Nephron progenitor cell (in vitro differentiated cells): ENCODE measurements at regions not wholly inside any gene's neighbourhood (a gene's known extent, or its start where the extent isn't known, plus 50 kb on each side); places are given as distances from the start of the nearest gene placed in this dataset.

Experiments
- DNase-seq: peaks from one replicate; pipeline ENCODE4 v3.0.0; 2021
- H3K27ac Mint-ChIP-seq: 2 replicates; pipeline ENCODE4 v1.8.0; 2021; ENCODE audit warnings: mild to moderate bottlenecking, moderate library complexity, mixed read lengths
- H3K27me3 Mint-ChIP-seq: 2 replicates; pipeline ENCODE4 v1.8.0; 2021; ENCODE audit warnings: mild to moderate bottlenecking, low read depth, mixed read lengths; ENCODE audit not compliant: poor library complexity
- H3K36me3 Mint-ChIP-seq: 2 replicates; pipeline ENCODE4 v1.8.0; 2021; ENCODE audit warnings: low read depth, mixed read lengths
- H3K4me1 Mint-ChIP-seq: 2 replicates; pipeline ENCODE4 v1.8.0; 2021; ENCODE audit warnings: mixed read lengths
- H3K4me3 Mint-ChIP-seq: 2 replicates; pipeline ENCODE4 v1.8.0; 2021; ENCODE audit warnings: mild to moderate bottlenecking, moderate library complexity, mixed read lengths
- H3K9me3 Mint-ChIP-seq: 2 replicates; pipeline ENCODE4 v1.8.0; 2021; ENCODE audit warnings: mild to moderate bottlenecking, moderate library complexity, mixed read lengths
- TF ChIP-seq, protein P1 (sequence below): fragments of 200-600 bp; sonication (generic); IDR thresholded peaks from 2 replicates; pipeline ENCODE4 v1.5.0; 2021; ENCODE audit warnings: antibody characterized with exemption

DNA sequence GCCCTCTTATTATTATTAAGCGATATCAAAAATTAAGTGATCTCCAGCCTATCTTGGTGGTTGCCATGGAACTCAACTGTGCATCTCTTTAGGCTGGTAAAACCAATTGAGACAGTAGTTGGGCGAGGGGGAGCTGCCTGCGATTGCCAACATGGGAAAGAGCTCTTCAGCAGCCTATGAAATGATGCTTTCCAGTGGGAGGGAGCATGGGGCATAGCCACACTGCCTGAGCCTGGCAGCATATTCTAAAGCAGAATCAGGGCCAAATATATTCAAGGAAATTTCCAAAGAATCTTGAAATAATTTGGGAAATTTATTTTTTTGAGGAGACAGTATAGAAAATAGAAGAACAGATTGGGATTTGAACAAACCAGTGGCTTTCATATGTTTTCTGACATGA is 126.9 kb upstream of the DNAH14 start:
- H3K27ac Mint-ChIP-seq, result no peak overlapping the region
- H3K4me1 Mint-ChIP-seq, result peaks cover 25% of the 10 kb centered on the region
- H3K9me3 Mint-ChIP-seq, result peaks cover 5% of the 10 kb centered on the region
- TF ChIP-seq, protein P1, sequence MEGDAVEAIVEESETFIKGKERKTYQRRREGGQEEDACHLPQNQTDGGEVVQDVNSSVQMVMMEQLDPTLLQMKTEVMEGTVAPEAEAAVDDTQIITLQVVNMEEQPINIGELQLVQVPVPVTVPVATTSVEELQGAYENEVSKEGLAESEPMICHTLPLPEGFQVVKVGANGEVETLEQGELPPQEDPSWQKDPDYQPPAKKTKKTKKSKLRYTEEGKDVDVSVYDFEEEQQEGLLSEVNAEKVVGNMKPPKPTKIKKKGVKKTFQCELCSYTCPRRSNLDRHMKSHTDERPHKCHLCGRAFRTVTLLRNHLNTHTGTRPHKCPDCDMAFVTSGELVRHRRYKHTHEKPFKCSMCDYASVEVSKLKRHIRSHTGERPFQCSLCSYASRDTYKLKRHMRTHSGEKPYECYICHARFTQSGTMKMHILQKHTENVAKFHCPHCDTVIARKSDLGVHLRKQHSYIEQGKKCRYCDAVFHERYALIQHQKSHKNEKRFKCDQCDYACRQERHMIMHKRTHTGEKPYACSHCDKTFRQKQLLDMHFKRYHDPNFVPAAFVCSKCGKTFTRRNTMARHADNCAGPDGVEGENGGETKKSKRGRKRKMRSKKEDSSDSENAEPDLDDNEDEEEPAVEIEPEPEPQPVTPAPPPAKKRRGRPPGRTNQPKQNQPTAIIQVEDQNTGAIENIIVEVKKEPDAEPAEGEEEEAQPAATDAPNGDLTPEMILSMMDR, result no peak
- DNase-seq, result no peak
- H3K4me3 Mint-ChIP-seq, result no peak overlapping the region
- H3K36me3 Mint-ChIP-seq, result no peaks in the 10 kb centered on the region
- H3K27me3 Mint-ChIP-seq, result peaks cover 9% of the 10 kb centered on the region

DNA sequence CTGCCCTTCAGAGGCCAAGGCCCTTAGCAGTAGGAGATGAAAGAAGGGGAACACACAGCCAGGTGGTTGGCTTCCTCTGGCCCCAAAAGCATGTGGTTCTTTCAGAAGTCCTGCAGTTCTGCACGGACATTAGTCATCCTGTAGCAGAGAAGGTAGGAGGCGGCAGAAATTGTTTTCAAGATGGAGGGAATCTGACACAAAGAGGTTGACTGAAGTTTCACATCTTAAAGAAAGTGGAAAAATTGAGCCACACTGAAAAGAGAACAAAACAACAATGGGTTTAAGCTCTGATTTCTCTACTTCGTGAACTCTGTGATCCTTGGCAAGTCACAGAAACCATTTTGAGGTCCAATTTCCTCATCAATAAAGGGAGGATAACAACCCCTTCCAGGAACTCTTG is 125.3 kb upstream of the DNAH14 start:
- H3K4me1 Mint-ChIP-seq, result peaks cover 25% of the 10 kb centered on the region
- peaks cover 5% of the 10 kb centered on the region for H3K9me3 Mint-ChIP-seq
- H3K27me3 Mint-ChIP-seq, result peaks cover 3% of the 10 kb centered on the region
- TF ChIP-seq, protein P1, result no peak
- H3K27ac Mint-ChIP-seq, result no peak overlapping the region
- no peak for DNase-seq
- no peak overlapping the region for H3K4me3 Mint-ChIP-seq
- no peaks in the 10 kb centered on the region for H3K36me3 Mint-ChIP-seq

DNA sequence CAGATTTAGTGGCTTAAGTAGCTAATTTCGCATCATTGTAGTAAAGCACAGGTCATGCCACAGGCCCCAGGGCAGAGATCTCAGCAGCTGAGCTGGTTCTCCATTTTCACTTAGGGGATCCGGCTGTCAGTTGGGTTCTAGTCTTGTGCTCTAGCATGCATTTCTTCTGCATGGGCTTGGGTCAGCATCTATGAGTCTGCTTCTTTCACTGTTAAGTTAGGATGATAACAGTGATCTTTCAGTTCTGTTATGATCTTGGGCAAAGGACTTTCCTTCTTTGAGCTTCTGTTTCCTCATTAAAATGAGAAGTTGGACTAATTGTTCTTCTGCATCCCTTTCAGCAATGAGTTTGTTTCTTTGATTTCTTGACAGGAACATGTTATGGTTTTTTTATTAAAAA is 123.6 kb upstream of the DNAH14 start:
- TF ChIP-seq, protein P1, result no peak
- Mint-ChIP-seq H3K27me3 (no peaks in the 10 kb centered on the region), H3K4me1 (peaks cover 20% of the 10 kb centered on the region), H3K27ac (no peak overlapping the region), H3K4me3 (no peak overlapping the region), H3K36me3 (no peaks in the 10 kb centered on the region), H3K9me3 (peaks cover 21% of the 10 kb centered on the region)
- DNase-seq, result no peak

DNA sequence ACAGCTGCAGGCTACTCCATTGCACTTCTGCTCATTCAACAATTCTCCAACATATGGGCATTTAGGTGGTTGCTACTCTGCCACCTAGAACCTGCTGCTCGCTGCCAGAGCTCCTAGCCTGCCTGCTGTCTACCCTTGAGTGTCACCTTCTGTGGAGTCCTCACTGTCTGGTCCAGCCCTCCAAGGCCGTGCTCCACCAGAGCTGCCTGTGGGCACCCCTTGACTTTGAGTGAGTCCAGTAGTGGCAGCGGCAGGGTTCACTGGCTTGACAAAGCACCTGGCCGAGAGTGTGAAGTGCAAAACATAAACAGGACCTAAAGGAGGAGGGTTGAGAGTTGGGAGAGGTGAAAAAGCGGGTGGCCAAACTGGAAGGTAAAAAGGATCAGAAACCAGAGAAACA is 120.3 kb upstream of the DNAH14 start:
- Mint-ChIP-seq H3K36me3 (no peaks in the 10 kb centered on the region), H3K9me3 (peaks cover 44% of the 10 kb centered on the region), H3K27me3 (no peaks in the 10 kb centered on the region), H3K4me3 (no peak overlapping the region), H3K4me1 (peaks cover 13% of the 10 kb centered on the region), H3K27ac (no peak overlapping the region)
- TF ChIP-seq, protein P1, result no peak
- no peak for DNase-seq

DNA sequence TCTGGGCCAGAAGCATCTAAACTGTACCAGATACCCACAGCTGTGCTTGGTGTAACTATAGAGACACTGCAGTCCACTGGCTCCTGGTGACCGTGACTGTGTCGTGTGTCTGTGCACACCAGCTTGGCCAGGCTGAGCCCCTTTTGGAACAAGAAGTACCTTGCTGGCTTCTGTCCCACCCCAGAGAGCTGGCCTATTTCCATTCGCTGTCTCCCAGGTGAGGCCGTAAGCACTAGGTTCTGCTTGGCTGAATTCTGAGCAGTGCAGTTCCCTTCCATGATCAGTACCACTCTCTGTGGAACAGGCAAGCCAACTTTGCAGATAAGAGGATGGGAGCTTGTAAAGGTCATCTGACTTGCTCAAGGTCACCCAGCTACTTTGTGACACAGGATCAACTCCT is 119.9 kb upstream of the DNAH14 start:
- H3K27ac Mint-ChIP-seq, result no peak overlapping the region
- peaks cover 48% of the 10 kb centered on the region for H3K9me3 Mint-ChIP-seq
- no peak overlapping the region for H3K4me3 Mint-ChIP-seq
- DNase-seq, result no peak
- no peaks in the 10 kb centered on the region for H3K27me3 Mint-ChIP-seq
- no peaks in the 10 kb centered on the region for H3K36me3 Mint-ChIP-seq
- peaks cover 10% of the 10 kb centered on the region for H3K4me1 Mint-ChIP-seq
- TF ChIP-seq, protein P1, result no peak

DNA sequence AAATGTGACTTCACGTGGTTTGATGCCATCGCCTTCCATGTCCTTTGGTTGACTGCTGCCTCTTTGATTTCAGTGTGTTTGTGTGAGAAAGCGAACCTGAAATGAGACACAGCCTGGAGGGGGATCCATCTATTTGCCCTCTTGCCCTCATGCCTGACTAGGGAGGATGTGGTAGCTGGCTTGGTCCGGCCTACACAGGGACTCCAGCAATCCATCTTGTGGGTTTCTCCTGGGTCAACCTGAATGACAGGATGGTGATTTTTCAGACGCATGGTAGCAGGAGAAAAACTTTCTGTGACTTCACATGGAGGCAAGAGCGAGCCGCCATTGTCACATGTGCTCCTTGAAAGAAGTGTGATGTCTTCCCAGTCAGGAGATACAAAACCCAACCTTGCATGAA is 117.9 kb upstream of the DNAH14 start:
- no peaks in the 10 kb centered on the region for H3K27me3 Mint-ChIP-seq
- DNase-seq, result no peak
- peaks cover 52% of the 10 kb centered on the region for H3K9me3 Mint-ChIP-seq
- TF ChIP-seq, protein P1, result no peak
- no peak overlapping the region for H3K4me3 Mint-ChIP-seq
- H3K36me3 Mint-ChIP-seq, result no peaks in the 10 kb centered on the region
- H3K4me1 Mint-ChIP-seq, result peaks cover 7% of the 10 kb centered on the region
- H3K27ac Mint-ChIP-seq, result no peak overlapping the region
